ENCODE measurements at regions not wholly inside any gene's neighbourhood (a gene's known extent, or its start where the extent isn't known, plus 50 kb on each side); places are given as distances from the start of the nearest gene placed in this dataset.

GRCh38 chr11:70707821-70708220 is 309.5 kb downstream of the CTTN start:
- no TSS peak for BruUV-seq (replicated peaks)
- CTCF ChIA-PET, result interaction anchor here (0.5 to 0.6 kb wide), 2 partner anchors 181 to 1172 kb away, joined by 3 read pairs; no protein-coding TSS in a partner anchor
- TF ChIP-seq, protein P1, sequence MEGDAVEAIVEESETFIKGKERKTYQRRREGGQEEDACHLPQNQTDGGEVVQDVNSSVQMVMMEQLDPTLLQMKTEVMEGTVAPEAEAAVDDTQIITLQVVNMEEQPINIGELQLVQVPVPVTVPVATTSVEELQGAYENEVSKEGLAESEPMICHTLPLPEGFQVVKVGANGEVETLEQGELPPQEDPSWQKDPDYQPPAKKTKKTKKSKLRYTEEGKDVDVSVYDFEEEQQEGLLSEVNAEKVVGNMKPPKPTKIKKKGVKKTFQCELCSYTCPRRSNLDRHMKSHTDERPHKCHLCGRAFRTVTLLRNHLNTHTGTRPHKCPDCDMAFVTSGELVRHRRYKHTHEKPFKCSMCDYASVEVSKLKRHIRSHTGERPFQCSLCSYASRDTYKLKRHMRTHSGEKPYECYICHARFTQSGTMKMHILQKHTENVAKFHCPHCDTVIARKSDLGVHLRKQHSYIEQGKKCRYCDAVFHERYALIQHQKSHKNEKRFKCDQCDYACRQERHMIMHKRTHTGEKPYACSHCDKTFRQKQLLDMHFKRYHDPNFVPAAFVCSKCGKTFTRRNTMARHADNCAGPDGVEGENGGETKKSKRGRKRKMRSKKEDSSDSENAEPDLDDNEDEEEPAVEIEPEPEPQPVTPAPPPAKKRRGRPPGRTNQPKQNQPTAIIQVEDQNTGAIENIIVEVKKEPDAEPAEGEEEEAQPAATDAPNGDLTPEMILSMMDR (IDR thresholded peaks at IDR 0.05; ENCODE audit: unreplicated experiment), result no peak
- intact Hi-C loops (cut with micrococcal nuclease; ENCODE audit: unreplicated experiment), result no loop called here
- Mint-ChIP-seq H3K4me1 (ENCODE audit: low read depth, unreplicated experiment) (no peaks in the 10 kb centered on the region), H3K9me3 (ENCODE audit: low read depth, unreplicated experiment) (no peaks in the 10 kb centered on the region), H3K27ac (ENCODE audit: unreplicated experiment) (no peak overlapping the region), H3K27me3 (ENCODE audit: unreplicated experiment) (no peaks in the 10 kb centered on the region), H3K36me3 (ENCODE audit: insufficient read depth, unreplicated experiment) (no peaks in the 10 kb centered on the region), H3K4me3 (ENCODE audit: low read depth, unreplicated experiment) (no peak overlapping the region)
- DNase-seq, result no peak

- Mint-ChIP-seq H3K27me3 (ENCODE audit: unreplicated experiment) (no peaks in the 10 kb centered on the region), H3K4me3 (ENCODE audit: low read depth, unreplicated experiment) (no peak overlapping the region), H3K9me3 (ENCODE audit: low read depth, unreplicated experiment) (no peaks in the 10 kb centered on the region), H3K36me3 (ENCODE audit: insufficient read depth, unreplicated experiment) (no peaks in the 10 kb centered on the region), H3K27ac (ENCODE audit: unreplicated experiment) (no peak overlapping the region), H3K4me1 (ENCODE audit: low read depth, unreplicated experiment) (no peaks in the 10 kb centered on the region)
- intact Hi-C loops (cut with micrococcal nuclease; ENCODE audit: unreplicated experiment), result no loop called here
- TF ChIP-seq, protein P1 (IDR thresholded peaks at IDR 0.05; ENCODE audit: unreplicated experiment), result no peak
- no TSS peak for BruUV-seq (replicated peaks)
- CTCF ChIA-PET, result interaction anchor here (0.7 kb wide), 1 partner anchor 240 kb away, joined by 3 read pairs; no protein-coding TSS in a partner anchor
- no peak for DNase-seq
Measured at GRCh38 chr11:70709596-70709995, 311.3 kb downstream of the CTTN start.

- H3K27ac Mint-ChIP-seq (ENCODE audit: unreplicated experiment), result no peak overlapping the region
- H3K9me3 Mint-ChIP-seq (ENCODE audit: low read depth, unreplicated experiment), result no peaks in the 10 kb centered on the region
- intact Hi-C loops (cut with micrococcal nuclease; ENCODE audit: unreplicated experiment), result no loop called here
- DNase-seq, result no peak
- H3K4me1 Mint-ChIP-seq (ENCODE audit: low read depth, unreplicated experiment), result no peaks in the 10 kb centered on the region
- no TSS peak for BruUV-seq (replicated peaks)
- TF ChIP-seq, protein P1 (IDR thresholded peaks at IDR 0.05; ENCODE audit: unreplicated experiment), result no peak
- no peaks in the 10 kb centered on the region for H3K36me3 Mint-ChIP-seq (ENCODE audit: insufficient read depth, unreplicated experiment)
- CTCF ChIA-PET, result no interaction called here
- no peaks in the 10 kb centered on the region for H3K27me3 Mint-ChIP-seq (ENCODE audit: unreplicated experiment)
- H3K4me3 Mint-ChIP-seq (ENCODE audit: low read depth, unreplicated experiment), result no peak overlapping the region
Measured at GRCh38 chr11:70710192-70710591, 311.9 kb downstream of the CTTN start.

- intact Hi-C loops (cut with micrococcal nuclease; ENCODE audit: unreplicated experiment), result no loop called here
- no peak for DNase-seq
- Mint-ChIP-seq H3K27me3 (ENCODE audit: unreplicated experiment) (no peaks in the 10 kb centered on the region), H3K9me3 (ENCODE audit: low read depth, unreplicated experiment) (no peaks in the 10 kb centered on the region), H3K4me3 (ENCODE audit: low read depth, unreplicated experiment) (no peak overlapping the region), H3K36me3 (ENCODE audit: insufficient read depth, unreplicated experiment) (no peaks in the 10 kb centered on the region), H3K4me1 (ENCODE audit: low read depth, unreplicated experiment) (no peaks in the 10 kb centered on the region), H3K27ac (ENCODE audit: unreplicated experiment) (no peak overlapping the region)
- CTCF ChIA-PET, result no interaction called here
- TF ChIP-seq, protein P1 (IDR thresholded peaks at IDR 0.05; ENCODE audit: unreplicated experiment), result no peak
- BruUV-seq (replicated peaks), result no TSS peak
Measured at GRCh38 chr11:70710601-70711000, 312.3 kb downstream of the CTTN start.

All from Calu3 (cell line).